CD4-positive, alpha-beta T cell (primary cell): ENCODE measurements at regions not wholly inside any gene's neighbourhood (a gene's known extent, or its start where the extent isn't known, plus 50 kb on each side); places are given as distances from the start of the nearest gene placed in this dataset.
"Not testable (repeated sequence)": the region's sequence is repeated elsewhere in the genome, so short reads cannot be mapped to it uniquely, and the experiment has no call there.

Experiments
- ATAC-seq: fragments of 200-7000 bp; cut with Tn5 transposase; one replicate; pipeline ENCODE4 v1.10.0; 2022; ENCODE audit warnings: mild to moderate bottlenecking; ENCODE audit not compliant: poor library complexity
- CTCF ChIA-PET: fragments of 350-600 bp; sonication (Branson Sonifier 250); formaldehyde crosslinking; loops from one replicate; lab custom pipeline; 2021; ENCODE audit warnings: antibody characterized with exemption, inconsistent platforms; lab: Charles Lee
- POLR2A ChIA-PET: fragments of 350-600 bp; sonication (Branson Sonifier 250); formaldehyde crosslinking; loops from one replicate; lab custom pipeline; 2021; ENCODE audit warnings: antibody characterized with exemption, inconsistent platforms; lab: Charles Lee
- DNase-seq, 14 experiments: peaks; one replicate each; pipeline ENCODE4 v3.0.0-alpha.2; 2013 to 2020; ENCODE audit warnings: mixed read lengths in 2 of 14
- H3K27ac ChIP-seq, 2 donors: one replicate each; pipeline versions ENCODE4 v1.5.1 to v1.7.0; 2013; ENCODE audit warnings: low read length in 2 of 2, low read depth in 1 of 2, mild to moderate bottlenecking in 1 of 2
- H3K27me3 ChIP-seq, 2 experiments: 1 replicate in 1 of 2; 2 replicates in 1 of 2; pipeline versions ENCODE4 v1.6.1 to v1.7.0; 2013; ENCODE audit warnings: low read length in 2 of 2, control low read depth in 1 of 2, mild to moderate bottlenecking in 1 of 2, moderate library complexity in 1 of 2; ENCODE audit not compliant: insufficient read depth in 2 of 2, control insufficient read depth in 1 of 2
- H3K36me3 ChIP-seq: one replicate; pipeline ENCODE4 v1.6.1; 2013; ENCODE audit warnings: low read length, control low read depth; ENCODE audit not compliant: insufficient read depth
- H3K4me1 ChIP-seq: one replicate; pipeline ENCODE4 v1.6.1; 2013; ENCODE audit warnings: low read length, control low read depth; ENCODE audit not compliant: insufficient read depth
- H3K4me3 ChIP-seq: one replicate; pipeline ENCODE4 v1.5.1; 2013; ENCODE audit warnings: mild to moderate bottlenecking, low read length, moderate library complexity
- H3K9me3 ChIP-seq, 2 experiments: 1 replicate in 1 of 2; 2 replicates in 1 of 2; pipeline versions ENCODE4 v1.6.1 to v1.7.0; 2013; ENCODE audit warnings: low read length in 2 of 2, mild to moderate bottlenecking in 2 of 2, control low read depth in 1 of 2, moderate library complexity in 1 of 2; ENCODE audit not compliant: control insufficient read depth in 1 of 2, insufficient read depth in 1 of 2
- H3K27ac Mint-ChIP-seq: one replicate; pipeline ENCODE4 v1.8.0; 2020; ENCODE audit warnings: mixed read lengths
- H3K27me3 Mint-ChIP-seq: one replicate; pipeline ENCODE4 v1.8.0; 2021; ENCODE audit warnings: mixed read lengths
- H3K36me3 Mint-ChIP-seq: one replicate; pipeline ENCODE4 v1.8.0; 2021; ENCODE audit warnings: low read depth, mixed read lengths
- H3K4me1 Mint-ChIP-seq: one replicate; pipeline ENCODE4 v1.8.0; 2021; ENCODE audit warnings: low read depth, mixed read lengths
- H3K4me3 Mint-ChIP-seq: one replicate; pipeline ENCODE4 v1.8.0; 2020; ENCODE audit warnings: mild to moderate bottlenecking, mixed read lengths
- H3K9me3 Mint-ChIP-seq: one replicate; pipeline ENCODE4 v1.8.0; 2020; ENCODE audit warnings: mixed read lengths
- intact Hi-C, 2 experiments: fragments of 100-400 bp; cut with DNase I in 1 of 2; cut with micrococcal nuclease in 1 of 2; formaldehyde crosslinking; loops; one replicate each; pipeline versions ENCODE4 v1.15.1 to v1.9.0; 2023 to 2025; cut with DNase I, micrococcal nuclease
- TF ChIP-seq, protein P1 (sequence below): fragments of 200-600 bp; IDR thresholded peaks from one replicate; pipeline ENCODE4 v1.8.0; 2022; ENCODE audit warnings: antibody characterized with exemption, mild to moderate bottlenecking

DNA sequence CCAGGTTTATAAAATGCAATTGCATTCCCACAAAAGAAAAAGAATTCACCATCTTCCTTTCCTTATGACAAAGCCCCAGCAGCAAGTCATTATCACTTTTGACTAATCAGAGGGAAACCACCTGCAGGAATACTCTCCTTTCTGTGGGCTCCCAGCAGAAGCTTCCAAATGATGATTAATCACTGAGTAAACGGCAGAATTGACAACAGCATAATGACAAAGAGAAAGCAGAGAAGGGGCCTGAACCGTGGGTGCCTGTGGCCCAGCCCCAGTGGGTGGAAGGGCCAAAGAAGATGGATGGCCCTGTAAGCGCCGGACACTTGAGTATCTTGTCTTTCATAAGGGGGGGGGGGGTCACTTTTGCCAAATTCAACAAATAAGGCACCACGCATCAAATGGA, 152.4 kb upstream of the NRBF2 start:
- intact Hi-C loops: no loop called here

DNA sequence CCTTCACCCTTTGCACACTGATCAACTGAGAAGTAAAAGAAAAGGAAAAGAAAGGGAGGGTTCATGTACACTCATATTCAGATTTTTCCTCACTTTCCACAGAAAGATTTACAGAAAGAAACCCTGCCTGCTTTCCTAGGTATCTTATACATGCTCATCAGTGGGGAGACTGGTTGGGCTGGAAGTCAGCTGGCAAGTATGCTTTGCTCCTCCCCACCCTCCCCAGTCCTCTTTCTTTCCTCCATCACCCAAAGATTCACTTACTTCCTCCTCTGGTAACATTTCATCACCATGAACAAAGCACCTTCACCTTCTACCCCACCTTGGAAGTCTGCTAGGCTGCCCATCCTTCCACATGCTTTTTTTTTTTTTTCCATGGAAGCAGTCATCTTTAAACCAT, 153.2 kb upstream of the NRBF2 start:
- POLR2A ChIA-PET: no interaction called here
- Histone ChIP-seq H3K4me3 (no peak overlapping the region), H3K27ac (no peak overlapping the region), H3K4me1 (no peaks in the 10 kb centered on the region), H3K9me3 (peaks cover 0 to 4% of the 10 kb centered on the region in 2 experiments), H3K36me3 (no peaks in the 10 kb centered on the region), H3K27me3 (peaks cover 0 to 2% of the 10 kb centered on the region in 2 experiments)
- intact Hi-C loops: no loop called here
- CTCF ChIA-PET: no interaction called here
- Mint-ChIP-seq H3K4me1 (no peaks in the 10 kb centered on the region), H3K36me3 (no peaks in the 10 kb centered on the region), H3K27ac (no peak overlapping the region), H3K9me3 (peaks cover 6% of the 10 kb centered on the region), H3K27me3 (peaks cover 11% of the 10 kb centered on the region), H3K4me3 (no peak overlapping the region)
- TF ChIP-seq, protein P1, sequence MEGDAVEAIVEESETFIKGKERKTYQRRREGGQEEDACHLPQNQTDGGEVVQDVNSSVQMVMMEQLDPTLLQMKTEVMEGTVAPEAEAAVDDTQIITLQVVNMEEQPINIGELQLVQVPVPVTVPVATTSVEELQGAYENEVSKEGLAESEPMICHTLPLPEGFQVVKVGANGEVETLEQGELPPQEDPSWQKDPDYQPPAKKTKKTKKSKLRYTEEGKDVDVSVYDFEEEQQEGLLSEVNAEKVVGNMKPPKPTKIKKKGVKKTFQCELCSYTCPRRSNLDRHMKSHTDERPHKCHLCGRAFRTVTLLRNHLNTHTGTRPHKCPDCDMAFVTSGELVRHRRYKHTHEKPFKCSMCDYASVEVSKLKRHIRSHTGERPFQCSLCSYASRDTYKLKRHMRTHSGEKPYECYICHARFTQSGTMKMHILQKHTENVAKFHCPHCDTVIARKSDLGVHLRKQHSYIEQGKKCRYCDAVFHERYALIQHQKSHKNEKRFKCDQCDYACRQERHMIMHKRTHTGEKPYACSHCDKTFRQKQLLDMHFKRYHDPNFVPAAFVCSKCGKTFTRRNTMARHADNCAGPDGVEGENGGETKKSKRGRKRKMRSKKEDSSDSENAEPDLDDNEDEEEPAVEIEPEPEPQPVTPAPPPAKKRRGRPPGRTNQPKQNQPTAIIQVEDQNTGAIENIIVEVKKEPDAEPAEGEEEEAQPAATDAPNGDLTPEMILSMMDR: no peak
- ATAC-seq (no peak), DNase-seq (no peak)

More for the DNA sequence above, 152.4 kb upstream of the NRBF2 start:
- no peak overlapping the region for H3K4me3 Mint-ChIP-seq
- no peaks in the 10 kb centered on the region for H3K4me1 Mint-ChIP-seq
- no peaks in the 10 kb centered on the region for H3K9me3 Mint-ChIP-seq
- no peak for ATAC-seq
- Histone ChIP-seq H3K4me3 (no peak overlapping the region), H3K27ac (no peak overlapping the region), H3K27me3 (peaks cover 0 to 2% of the 10 kb centered on the region in 2 experiments), H3K9me3 (peaks cover 0 to 4% of the 10 kb centered on the region in 2 experiments), H3K4me1 (no peaks in the 10 kb centered on the region), H3K36me3 (no peaks in the 10 kb centered on the region)
- POLR2A ChIA-PET: no interaction called here
- no peaks in the 10 kb centered on the region for H3K36me3 Mint-ChIP-seq
- TF ChIP-seq, protein P1: no peak
- peaks cover 5% of the 10 kb centered on the region for H3K27me3 Mint-ChIP-seq
- CTCF ChIA-PET: no interaction called here
- H3K27ac Mint-ChIP-seq: no peak overlapping the region
- no peak for DNase-seq

DNA sequence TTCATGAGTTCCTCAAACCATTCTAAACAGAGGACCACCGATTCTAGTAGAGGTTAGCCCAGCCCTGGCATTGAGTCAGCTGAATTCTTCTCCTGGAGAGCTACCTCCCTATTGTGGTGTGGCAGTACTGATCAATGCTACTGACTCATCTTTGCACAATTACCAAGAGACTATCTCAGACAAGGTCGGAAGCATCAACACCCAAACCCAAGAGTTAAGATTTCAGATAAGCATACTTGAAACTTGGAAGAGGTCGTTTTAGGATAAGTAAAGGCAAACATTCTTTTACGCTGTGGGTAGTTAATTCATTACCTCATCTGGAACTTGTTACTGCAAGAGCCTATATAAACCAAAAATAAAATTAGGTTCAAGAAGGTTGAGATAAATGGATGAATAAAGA, 154.6 kb upstream of the NRBF2 start:
- no peaks in the 10 kb centered on the region for H3K36me3 Mint-ChIP-seq
- H3K9me3 Mint-ChIP-seq: peaks cover 6% of the 10 kb centered on the region
- Histone ChIP-seq H3K27me3 (peaks cover 0 to 2% of the 10 kb centered on the region in 2 experiments), H3K9me3 (peaks cover 3 to 12% of the 10 kb centered on the region in 2 experiments), H3K36me3 (no peaks in the 10 kb centered on the region), H3K4me1 (no peaks in the 10 kb centered on the region), H3K27ac (no peak overlapping the region), H3K4me3 (no peak overlapping the region)
- TF ChIP-seq, protein P1: no peak
- ATAC-seq (no peak), DNase-seq (no peak)
- ChIA-PET CTCF (no interaction called here), POLR2A (no interaction called here)
- no peaks in the 10 kb centered on the region for H3K4me1 Mint-ChIP-seq
- no peak overlapping the region for H3K27ac Mint-ChIP-seq
- no peak overlapping the region for H3K4me3 Mint-ChIP-seq
- intact Hi-C loops: no loop called here
- H3K27me3 Mint-ChIP-seq: peaks cover 13% of the 10 kb centered on the region

DNA sequence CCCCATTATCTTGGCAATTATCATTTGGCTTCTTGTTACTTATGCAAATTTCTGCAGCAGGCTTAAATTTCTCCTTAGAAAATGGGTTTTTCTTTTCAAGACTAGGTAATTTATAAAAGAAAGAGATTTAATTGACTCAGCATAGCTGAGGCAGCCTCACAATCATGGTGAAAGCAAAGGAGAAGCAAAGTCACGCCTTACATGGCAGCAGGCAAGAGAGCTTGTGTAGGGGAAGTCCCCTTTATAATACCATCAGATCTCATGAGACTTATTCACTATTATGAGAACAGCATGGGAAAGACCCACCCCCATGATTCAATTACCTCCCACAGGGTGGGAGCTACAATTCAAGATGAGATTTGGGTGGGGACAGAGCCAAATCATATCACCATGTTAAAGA, 158.3 kb upstream of the NRBF2 start:
- H3K27ac Mint-ChIP-seq, POLR2A ChIA-PET, H3K4me1 Mint-ChIP-seq, H3K36me3 ChIP-seq, H3K27me3 ChIP-seq, H3K4me1 ChIP-seq, intact Hi-C loops, H3K4me3 ChIP-seq, H3K27ac ChIP-seq, ATAC-seq, H3K4me3 Mint-ChIP-seq, H3K9me3 Mint-ChIP-seq, CTCF ChIA-PET, DNase-seq, H3K27me3 Mint-ChIP-seq, H3K36me3 Mint-ChIP-seq: not testable (repeated sequence)
- peaks cover 3 to 12% of the 10 kb centered on the region in 2 experiments for H3K9me3 ChIP-seq
